ENCODE measurements at regions not wholly inside any gene's neighbourhood (a gene's known extent, or its start where the extent isn't known, plus 50 kb on each side); places are given as distances from the start of the nearest gene placed in this dataset.

- TF ChIP-seq, protein P1, sequence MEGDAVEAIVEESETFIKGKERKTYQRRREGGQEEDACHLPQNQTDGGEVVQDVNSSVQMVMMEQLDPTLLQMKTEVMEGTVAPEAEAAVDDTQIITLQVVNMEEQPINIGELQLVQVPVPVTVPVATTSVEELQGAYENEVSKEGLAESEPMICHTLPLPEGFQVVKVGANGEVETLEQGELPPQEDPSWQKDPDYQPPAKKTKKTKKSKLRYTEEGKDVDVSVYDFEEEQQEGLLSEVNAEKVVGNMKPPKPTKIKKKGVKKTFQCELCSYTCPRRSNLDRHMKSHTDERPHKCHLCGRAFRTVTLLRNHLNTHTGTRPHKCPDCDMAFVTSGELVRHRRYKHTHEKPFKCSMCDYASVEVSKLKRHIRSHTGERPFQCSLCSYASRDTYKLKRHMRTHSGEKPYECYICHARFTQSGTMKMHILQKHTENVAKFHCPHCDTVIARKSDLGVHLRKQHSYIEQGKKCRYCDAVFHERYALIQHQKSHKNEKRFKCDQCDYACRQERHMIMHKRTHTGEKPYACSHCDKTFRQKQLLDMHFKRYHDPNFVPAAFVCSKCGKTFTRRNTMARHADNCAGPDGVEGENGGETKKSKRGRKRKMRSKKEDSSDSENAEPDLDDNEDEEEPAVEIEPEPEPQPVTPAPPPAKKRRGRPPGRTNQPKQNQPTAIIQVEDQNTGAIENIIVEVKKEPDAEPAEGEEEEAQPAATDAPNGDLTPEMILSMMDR (conservative IDR thresholded peaks at IDR 0.05 in 1 of 2, IDR thresholded peaks at IDR 0.05 in 1 of 2; ENCODE audit: low read depth in 1 of 2, low read length in 2 of 2): no peak
- TF ChIP-seq EZH2 (IDR thresholded peaks at IDR 0.05; ENCODE audit: low read length, missing control alignments): no peak
Observed at GRCh38 chr6:22809370-22809769, 240.0 kb downstream of the HDGFL1 start.
